K562 (cell line): ENCODE measurements at regions not wholly inside any gene's neighbourhood (a gene's known extent, or its start where the extent isn't known, plus 50 kb on each side); places are given as distances from the start of the nearest gene placed in this dataset.

Source experiments
- CEBPB ChIP-seq: fragments of 450-650 bp; IDR thresholded peaks from 2 replicates; pipeline ENCODE4 v1.6.1; 2016; ENCODE audit warnings: missing genetic modification characterization, missing compliant biosample characterization
- CTCF ChIP-seq, 3 experiments: IDR thresholded peaks in 2 of 3; conservative IDR thresholded peaks in 1 of 3; 2 replicates each; pipeline ENCODE4 v1.5.1; 2011 to 2012; ENCODE audit warnings: low read length in 3 of 3, mild to moderate bottlenecking in 3 of 3, control low read depth in 2 of 3, improper control_type of control experiment in 1 of 3, inconsistent platforms in 1 of 3, low read depth in 1 of 3, mixed read lengths in 1 of 3, moderate library complexity in 1 of 3; ENCODE audit not compliant: insufficient read depth in 2 of 3
- E2F6 ChIP-seq, 2 experiments: IDR thresholded peaks; 2 replicates each; pipeline ENCODE4 v1.6.1; 2011; ENCODE audit warnings: borderline replicate concordance in 1 of 2, control low read depth in 1 of 2, low read depth in 1 of 2, low read length in 1 of 2, mild to moderate bottlenecking in 1 of 2, mixed read lengths in 1 of 2, moderate library complexity in 1 of 2; ENCODE audit not compliant: insufficient read depth in 1 of 2, insufficient read length in 1 of 2, poor library complexity in 1 of 2, severe bottlenecking in 1 of 2; ENCODE audit errors: extremely low read depth in 1 of 2
- ETV1 ChIP-seq: fragments of 450-650 bp; conservative IDR thresholded peaks from 2 replicates; pipeline ENCODE4 v1.6.1; 2016; ENCODE audit warnings: missing genetic modification characterization, control low read depth, low read depth, missing compliant biosample characterization
- NCOA4 ChIP-seq: fragments of 450-650 bp; IDR thresholded peaks from 2 replicates; pipeline ENCODE4 v1.6.1; 2018; ENCODE audit warnings: mild to moderate bottlenecking; ENCODE audit not compliant: partially characterized antibody
- TCF7L2 ChIP-seq: fragments of 150-350 bp; IDR thresholded peaks from 2 replicates; pipeline ENCODE4 v1.6.1; 2016; ENCODE audit warnings: low read depth, mild to moderate bottlenecking, low read length, moderate library complexity
- TF ChIP-seq, protein P1 (sequence below): sonication (generic); formaldehyde crosslinking; IDR thresholded peaks from 2 replicates; pipeline ENCODE4 v1.8.1; 2023; ENCODE audit warnings: mild to moderate bottlenecking, missing genetic modification reagents, moderate library complexity

DNA sequence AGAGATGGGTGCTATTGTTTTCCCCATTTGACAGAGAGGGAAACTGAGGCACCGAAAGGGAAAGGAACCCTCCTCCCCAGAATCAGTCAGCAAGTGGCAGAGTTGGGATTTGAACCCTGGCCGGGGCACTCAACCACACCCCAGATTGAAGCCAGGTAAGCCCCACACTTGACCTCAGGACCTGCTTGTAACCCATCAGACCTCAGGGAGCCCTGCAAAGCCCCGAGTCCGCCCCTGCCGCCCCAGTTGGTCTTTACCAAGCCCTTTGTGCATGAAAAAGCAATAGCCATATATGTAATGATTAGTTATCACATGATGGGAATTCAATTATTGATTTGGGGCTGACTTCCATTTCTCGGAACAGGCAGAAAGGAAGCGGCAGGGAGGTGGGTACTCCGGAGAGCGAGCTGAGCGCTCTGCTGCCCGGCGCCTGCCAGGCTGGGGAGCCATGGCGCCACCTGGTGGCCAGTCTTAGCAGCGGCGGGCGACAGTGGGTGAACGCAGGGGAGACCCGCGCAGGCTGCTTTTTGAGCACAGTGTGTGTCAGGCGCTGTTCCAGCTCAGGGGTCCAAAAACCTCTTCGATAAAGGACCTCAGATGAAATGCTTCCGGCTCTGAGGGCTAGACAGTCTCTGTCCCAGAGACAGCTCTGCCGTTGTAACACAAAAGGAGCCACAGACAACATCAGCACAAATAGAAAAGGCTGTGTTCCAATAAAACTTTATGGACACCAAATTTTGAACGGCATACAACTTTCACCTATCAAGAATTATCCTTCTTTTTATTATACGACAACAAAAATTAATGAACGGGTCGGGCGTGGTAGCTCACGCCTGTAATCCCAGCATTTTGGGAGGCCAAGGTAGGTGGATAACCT is 82.9 kb upstream of the CACNA1A start:
- TF ChIP-seq E2F6 (IDR thresholded peaks at IDR 0.05; ENCODE audit: borderline replicate concordance in 1 of 2, extremely low read depth in 1 of 2, insufficient read depth in 1 of 2, insufficient read length in 1 of 2, low read depth in 1 of 2, low read length in 1 of 2, poor library complexity in 1 of 2, severe bottlenecking in 1 of 2), result no peak
- TF ChIP-seq ETV1 (tag), result no peak
- no peak for TF ChIP-seq CEBPB (tag)
- peak; percentile 88 to 95 (median 93) for TF ChIP-seq CTCF (IDR thresholded peaks at IDR 0.05 in 2 of 3, conservative IDR thresholded peaks at IDR 0.05 in 1 of 3; ENCODE audit: insufficient read depth in 2 of 3, low read depth in 1 of 3, low read length in 3 of 3)
- TF ChIP-seq, protein P1, sequence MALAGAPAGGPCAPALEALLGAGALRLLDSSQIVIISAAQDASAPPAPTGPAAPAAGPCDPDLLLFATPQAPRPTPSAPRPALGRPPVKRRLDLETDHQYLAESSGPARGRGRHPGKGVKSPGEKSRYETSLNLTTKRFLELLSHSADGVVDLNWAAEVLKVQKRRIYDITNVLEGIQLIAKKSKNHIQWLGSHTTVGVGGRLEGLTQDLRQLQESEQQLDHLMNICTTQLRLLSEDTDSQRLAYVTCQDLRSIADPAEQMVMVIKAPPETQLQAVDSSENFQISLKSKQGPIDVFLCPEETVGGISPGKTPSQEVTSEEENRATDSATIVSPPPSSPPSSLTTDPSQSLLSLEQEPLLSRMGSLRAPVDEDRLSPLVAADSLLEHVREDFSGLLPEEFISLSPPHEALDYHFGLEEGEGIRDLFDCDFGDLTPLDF (CRISPR knock-in tag), result no peak
- no peak for TF ChIP-seq NCOA4
- no peak for TF ChIP-seq TCF7L2
